PC-3 (cell line): ENCODE measurements at regions not wholly inside any gene's neighbourhood (a gene's known extent, or its start where the extent isn't known, plus 50 kb on each side); places are given as distances from the start of the nearest gene placed in this dataset.
"Not testable (repeated sequence)": the region's sequence is repeated elsewhere in the genome, so short reads cannot be mapped to it uniquely, and the experiment has no call there.

Source experiments
- ATAC-seq: fragments of 200-7000 bp; cut with Tn5 transposase; 2 replicates; pipeline ENCODE4 v1.9.1; 2020; ENCODE audit warnings: mild to moderate bottlenecking, moderate library complexity
- BruUV-seq: library from RNA; stranded (reverse); fragments of 400-500 nt; replicated peaks from 2 replicates; lab custom pipeline; 2021; lab: Mats Ljungman, UMichigan
- CTCF ChIA-PET: fragments of 300-600 bp; sonication (Branson Sonifier 250); formaldehyde crosslinking; loops from one replicate; lab custom pipeline; 2022; ENCODE audit warnings: antibody characterized with exemption; lab: Charles Lee
- POLR2A ChIA-PET: fragments of 300-600 bp; sonication (Branson Sonifier 250); formaldehyde crosslinking; loops from one replicate; lab custom pipeline; 2022; ENCODE audit warnings: antibody characterized with exemption; ENCODE audit not compliant: unreplicated experiment; lab: Charles Lee
- DNase-seq: peaks from one replicate; pipeline ENCODE4 v3.0.0-alpha.2; 2015
- H2AFZ ChIP-seq: fragments of 300-600 bp; sonication (generic); 2 replicates; pipeline ENCODE4 v1.6.0; 2016; ENCODE audit warnings: antibody characterized with exemption, low read length
- H3F3A ChIP-seq: fragments of 300-600 bp; sonication (generic); one replicate; pipeline ENCODE4 v1.6.0; 2017; ENCODE audit warnings: antibody characterized with exemption, low read length, control low read depth, mild to moderate bottlenecking; ENCODE audit not compliant: unreplicated experiment
- H3K27ac ChIP-seq: fragments of 300-600 bp; sonication (generic); 2 replicates; pipeline ENCODE4 v1.5.1; 2016; ENCODE audit warnings: mild to moderate bottlenecking, low read length
- H3K27me3 ChIP-seq: fragments of 300-600 bp; sonication (generic); 2 replicates; pipeline ENCODE4 v1.6.1; 2016; ENCODE audit warnings: low read length, mixed read lengths
- H3K36me3 ChIP-seq: fragments of 300-600 bp; sonication (generic); 2 replicates; pipeline ENCODE4 v1.6.1; 2016; ENCODE audit warnings: low read depth, mixed run types, low read length, mixed read lengths
- H3K4me1 ChIP-seq: fragments of 300-600 bp; sonication (generic); 2 replicates; pipeline ENCODE4 v1.5.1; 2016; ENCODE audit warnings: low read length; ENCODE audit not compliant: insufficient read depth
- H3K4me2 ChIP-seq: fragments of 300-600 bp; sonication (generic); 2 replicates; pipeline ENCODE4 v1.6.0; 2016; ENCODE audit warnings: low read length
- H3K4me3 ChIP-seq: fragments of 300-600 bp; sonication (generic); 2 replicates; pipeline ENCODE4 v1.5.1; 2016; ENCODE audit warnings: mild to moderate bottlenecking, low read length, mixed read lengths
- H3K79me2 ChIP-seq: fragments of 300-600 bp; sonication (generic); 2 replicates; pipeline ENCODE4 v1.6.1; 2017; ENCODE audit warnings: low read length, mixed read lengths
- H3K9ac ChIP-seq: fragments of 300-600 bp; sonication (generic); 2 replicates; pipeline ENCODE4 v1.6.0; 2016; ENCODE audit warnings: mild to moderate bottlenecking, low read length
- H3K9me2 ChIP-seq: fragments of 300-600 bp; sonication (generic); replicated peaks from 2 replicates; pipeline ENCODE4 v1.6.1; 2016; ENCODE audit warnings: mixed run types, low read length, mixed read lengths
- H3K9me3 ChIP-seq: fragments of 300-600 bp; sonication (generic); 2 replicates; pipeline ENCODE4 v1.6.1; 2016; ENCODE audit warnings: low read length, mixed read lengths
- H4K20me1 ChIP-seq: fragments of 300-600 bp; sonication (generic); 2 replicates; pipeline ENCODE4 v1.6.1; 2016; ENCODE audit warnings: low read length, mixed read lengths
- CTCF ChIP-seq: fragments of 300-600 bp; sonication (generic); conservative IDR thresholded peaks from 2 replicates; pipeline ENCODE4 v1.5.1; 2017; ENCODE audit warnings: antibody characterized with exemption, low read depth, mild to moderate bottlenecking, low read length
- EZH2 ChIP-seq: fragments of 300-600 bp; sonication (generic); IDR thresholded peaks from one replicate; pipeline ENCODE4 v1.6.1; 2017; ENCODE audit warnings: antibody characterized with exemption, mild to moderate bottlenecking, low read length; ENCODE audit not compliant: unreplicated experiment
- EZH2phosphoT487 ChIP-seq: fragments of 300-600 bp; sonication (generic); IDR thresholded peaks from 2 replicates; pipeline ENCODE4 v1.6.1; 2018; ENCODE audit warnings: mild to moderate bottlenecking, antibody characterized with exemption, low read length, borderline replicate concordance
- intact Hi-C: fragments of 100-400 bp; cut with micrococcal nuclease; formaldehyde crosslinking; loops from 2 replicates; pipeline ENCODE4 v1.9.0; 2023

DNA sequence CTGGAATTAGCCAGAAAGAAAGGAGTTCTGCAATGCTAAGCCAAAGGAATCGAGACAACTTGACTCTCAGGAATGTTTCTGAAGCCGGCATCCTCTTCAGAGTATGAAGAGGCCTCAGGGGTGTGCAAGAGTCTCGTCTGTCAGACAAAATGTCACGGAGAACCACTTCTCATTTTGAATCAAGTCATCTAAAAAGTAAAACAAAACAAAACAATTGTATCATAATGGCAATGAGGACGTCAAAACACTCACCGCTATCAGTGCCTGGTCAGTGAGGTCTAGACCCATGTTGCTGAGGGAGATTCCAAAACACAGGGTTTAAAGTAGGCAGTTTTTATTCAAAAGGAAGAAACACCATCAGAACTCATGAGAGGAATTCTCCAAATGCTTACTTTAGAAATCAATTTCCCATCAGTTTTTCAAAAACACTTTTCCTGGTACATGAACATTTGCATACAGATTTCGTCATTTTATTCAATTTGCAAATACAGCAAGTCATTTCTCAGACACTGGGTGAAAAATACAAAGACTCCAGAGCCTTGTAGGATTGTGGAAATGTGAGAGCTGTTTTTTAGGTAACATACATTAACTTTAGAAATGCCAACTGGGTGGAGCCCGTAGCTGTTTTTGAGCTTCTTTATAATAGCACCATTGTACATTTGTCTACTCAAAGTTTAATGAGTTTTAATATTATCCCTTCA lies 89.5 kb upstream of the MAP3K1 start:
- no peaks in the 10 kb centered on the region for H3K9me3 ChIP-seq
- ATAC-seq: no peak
- TF ChIP-seq EZH2phosphoT487 (no peak), EZH2 (no peak), CTCF (no peak)
- H3F3A ChIP-seq: no peaks in the 10 kb centered on the region
- H3K9me2 ChIP-seq: no peaks in the 10 kb centered on the region
- no peak overlapping the region for H3K4me3 ChIP-seq
- BruUV-seq: no TSS peak
- no peak overlapping the region for H3K9ac ChIP-seq
- intact Hi-C loops: no loop called here
- no peak overlapping the region for H3K4me2 ChIP-seq
- no peak for DNase-seq
- no peaks in the 10 kb centered on the region for H3K4me1 ChIP-seq
- H3K36me3 ChIP-seq: no peaks in the 10 kb centered on the region
- POLR2A ChIA-PET: no interaction called here
- H2AFZ ChIP-seq: no peak overlapping the region
- no peaks in the 10 kb centered on the region for H3K27me3 ChIP-seq
- H3K27ac ChIP-seq: no peak overlapping the region
- CTCF ChIA-PET: no interaction called here
- no peaks in the 10 kb centered on the region for H4K20me1 ChIP-seq
- no peaks in the 10 kb centered on the region for H3K79me2 ChIP-seq

- ATAC-seq, H3K9ac ChIP-seq, H3K79me2 ChIP-seq, H3K4me2 ChIP-seq, H3K36me3 ChIP-seq, H3F3A ChIP-seq, intact Hi-C loops, H2AFZ ChIP-seq, H3K27ac ChIP-seq, DNase-seq, POLR2A ChIA-PET, H4K20me1 ChIP-seq, H3K4me3 ChIP-seq, CTCF ChIA-PET, H3K27me3 ChIP-seq, H3K4me1 ChIP-seq, BruUV-seq, H3K9me2 ChIP-seq, H3K9me3 ChIP-seq: not testable (repeated sequence)
These were observed 90.5 kb upstream of the MAP3K1 start for GRCh38 chr5:56724857-56725256.

DNA sequence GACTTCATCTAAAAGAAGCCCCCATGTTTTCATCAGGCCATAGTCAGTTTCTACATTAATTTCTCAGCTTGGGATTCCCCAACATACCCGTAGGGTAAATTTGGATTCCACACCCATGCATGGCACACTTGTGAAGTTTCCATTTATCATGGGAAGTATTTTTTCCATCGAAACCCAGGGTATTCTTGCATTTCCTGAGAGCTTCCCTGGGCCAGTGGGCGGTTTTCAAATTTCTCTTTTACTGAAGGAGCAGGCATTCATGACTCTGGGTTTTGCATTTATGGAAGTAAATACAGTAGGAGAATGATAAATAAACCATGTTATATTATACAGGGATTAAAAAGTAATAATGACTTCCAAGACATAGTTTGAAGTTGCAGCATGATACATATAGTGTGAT lies 93.0 kb upstream of the MAP3K1 start:
- CTCF ChIA-PET: no interaction called here

More for the DNA sequence above, 93.0 kb upstream of the MAP3K1 start:
- H3K27me3 ChIP-seq: no peaks in the 10 kb centered on the region
- no peak overlapping the region for H3K4me2 ChIP-seq
- BruUV-seq: no TSS peak
- no peaks in the 10 kb centered on the region for H3K9me2 ChIP-seq
- H3K36me3 ChIP-seq: no peaks in the 10 kb centered on the region
- H3K4me1 ChIP-seq: no peaks in the 10 kb centered on the region
- H3K79me2 ChIP-seq: no peaks in the 10 kb centered on the region
- intact Hi-C loops: no loop called here
- no peak overlapping the region for H3K27ac ChIP-seq
- no peak overlapping the region for H2AFZ ChIP-seq
- TF ChIP-seq CTCF: no peak
- TF ChIP-seq EZH2phosphoT487: no peak
- no peak for TF ChIP-seq EZH2
- ATAC-seq (no peak), DNase-seq (no peak)
- H3K9ac ChIP-seq: no peak overlapping the region
- no peaks in the 10 kb centered on the region for H4K20me1 ChIP-seq
- no peaks in the 10 kb centered on the region for H3K9me3 ChIP-seq
- POLR2A ChIA-PET: no interaction called here
- H3F3A ChIP-seq: no peaks in the 10 kb centered on the region
- H3K4me3 ChIP-seq: no peak overlapping the region
